HEK293T (cell line): ENCODE measurements at regions not wholly inside any gene's neighbourhood (a gene's known extent, or its start where the extent isn't known, plus 50 kb on each side); places are given as distances from the start of the nearest gene placed in this dataset.

ENCODE experiments used
- CTCF ChIA-PET: fragments of 350-600 bp; formaldehyde crosslinking; extraction: SDS; loops from one replicate; lab custom pipeline; 2021; ENCODE audit warnings: antibody characterized with exemption, inconsistent platforms; lab: Yijun Ruan, JAX
- POLR2A ChIA-PET: fragments of 350-600 bp; formaldehyde crosslinking; extraction: SDS; loops from one replicate; lab custom pipeline; 2020; ENCODE audit warnings: antibody characterized with exemption, inconsistent platforms; lab: Yijun Ruan, JAX
- DNase-seq: peaks from one replicate; pipeline ENCODE4 v3.0.0; 2012; ENCODE audit warnings: mixed read lengths; ENCODE audit errors: extremely low spot score
- ARNT ChIP-seq: fragments of 450-650 bp; IDR thresholded peaks from 2 replicates; pipeline ENCODE4 v1.6.1; 2017; ENCODE audit warnings: mild to moderate bottlenecking
- BHLHE40 ChIP-seq: fragments of 450-650 bp; IDR thresholded peaks from 2 replicates; pipeline ENCODE4 v1.6.1; 2016; ENCODE audit warnings: mild to moderate bottlenecking, moderate library complexity, borderline replicate concordance
- CTBP1 ChIP-seq: fragments of 450-650 bp; IDR thresholded peaks from 2 replicates; pipeline ENCODE4 v1.6.1; 2016; ENCODE audit warnings: borderline replicate concordance
- ELF4 ChIP-seq: fragments of 450-650 bp; IDR thresholded peaks from 2 replicates; pipeline ENCODE4 v1.6.1; 2017; ENCODE audit warnings: antibody characterized with exemption
- FOXA1 ChIP-seq: fragments of 450-650 bp; IDR thresholded peaks from 2 replicates; pipeline ENCODE4 v1.6.1; 2016; ENCODE audit warnings: mild to moderate bottlenecking
- FOXK2 ChIP-seq: fragments of 450-650 bp; IDR thresholded peaks from 2 replicates; pipeline ENCODE4 v1.6.1; 2016; ENCODE audit warnings: mild to moderate bottlenecking
- FOXM1 ChIP-seq: fragments of 450-650 bp; IDR thresholded peaks from 2 replicates; pipeline ENCODE4 v1.6.1; 2017; ENCODE audit warnings: mild to moderate bottlenecking, borderline replicate concordance
- HDGF ChIP-seq: fragments of 450-650 bp; IDR thresholded peaks from 2 replicates; pipeline ENCODE4 v1.6.1; 2017; ENCODE audit warnings: antibody characterized with exemption, borderline replicate concordance
- L3MBTL2 ChIP-seq: fragments of 450-650 bp; conservative IDR thresholded peaks from 2 replicates; pipeline ENCODE4 v1.6.1; 2016; ENCODE audit warnings: mild to moderate bottlenecking
- LEF1 ChIP-seq: fragments of 450-650 bp; IDR thresholded peaks from 2 replicates; pipeline ENCODE4 v1.6.1; 2017; ENCODE audit warnings: mild to moderate bottlenecking, borderline replicate concordance
- NFRKB ChIP-seq: fragments of 450-650 bp; IDR thresholded peaks from 2 replicates; pipeline ENCODE4 v1.6.1; 2016; ENCODE audit warnings: mild to moderate bottlenecking, moderate library complexity
- PKNOX1 ChIP-seq: fragments of 450-650 bp; IDR thresholded peaks from 2 replicates; pipeline ENCODE4 v1.6.1; 2016
- SP1 ChIP-seq: fragments of 450-650 bp; IDR thresholded peaks from 2 replicates; pipeline ENCODE4 v1.6.1; 2017
- SUZ12 ChIP-seq: fragments of 450-650 bp; IDR thresholded peaks from 2 replicates; pipeline ENCODE4 v1.6.1; 2016; ENCODE audit warnings: mild to moderate bottlenecking
- TARDBP ChIP-seq: fragments of 450-650 bp; IDR thresholded peaks from 2 replicates; pipeline ENCODE4 v1.6.1; 2016
- ZNF384 ChIP-seq: fragments of 450-650 bp; IDR thresholded peaks from 2 replicates; pipeline ENCODE4 v1.6.1; 2016

- POLR2A ChIA-PET = no interaction called here
- CTCF ChIA-PET = no interaction called here
- DNase-seq = no peak
- TF ChIP-seq PKNOX1 (no peak), HDGF (no peak), LEF1 (no peak), ARNT (no peak), ZNF384 (no peak), FOXM1 (no peak), FOXK2 (no peak), CTBP1 (no peak), TARDBP (no peak), BHLHE40 (no peak), SUZ12 (no peak), L3MBTL2 (no peak), NFRKB (no peak), SP1 (no peak), FOXA1 (no peak), ELF4 (no peak)
These were observed 73.1 kb upstream of the SLCO3A1 start for GRCh38 chr15:91780387-91780786.

- ChIA-PET CTCF (no interaction called here), POLR2A (no interaction called here)
- no peak for TF ChIP-seq LEF1
- no peak for TF ChIP-seq ZNF384
- no peak for TF ChIP-seq TARDBP
- TF ChIP-seq FOXM1 = no peak
- TF ChIP-seq FOXA1 = no peak
- no peak for TF ChIP-seq SP1
- TF ChIP-seq HDGF = no peak
- TF ChIP-seq ARNT = no peak
- no peak for TF ChIP-seq L3MBTL2
- no peak for TF ChIP-seq SUZ12
- TF ChIP-seq CTBP1 = no peak
- no peak for TF ChIP-seq NFRKB
- no peak for TF ChIP-seq FOXK2
- no peak for TF ChIP-seq ELF4
- TF ChIP-seq BHLHE40 = no peak
- DNase-seq = no peak
These were observed 71.3 kb upstream of the SLCO3A1 start for GRCh38 chr15:91782221-91782620.

DNA sequence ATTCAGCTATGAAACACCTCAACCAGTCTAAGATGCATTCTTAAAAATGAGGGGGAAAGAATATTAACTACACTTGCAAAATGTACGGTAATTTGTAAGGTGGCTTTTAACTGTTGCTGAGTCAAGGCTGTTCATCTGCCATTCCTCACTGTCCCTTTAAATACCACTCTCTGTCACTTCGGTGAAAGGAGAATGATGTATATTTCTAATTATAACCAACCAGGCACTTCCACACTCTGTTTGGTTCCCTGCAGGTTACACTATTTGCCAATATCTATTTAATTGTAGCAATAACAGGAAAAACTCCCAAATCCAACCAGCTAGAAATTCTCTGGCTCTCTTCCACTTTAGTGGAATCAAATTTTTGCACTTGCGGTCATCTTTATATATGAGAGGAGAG is 70.5 kb upstream of the SLCO3A1 start:
- CTCF ChIA-PET = no interaction called here
- TF ChIP-seq HDGF (no peak), NFRKB (no peak), FOXA1 (no peak), FOXK2 (no peak), FOXM1 (no peak), CTBP1 (no peak), TARDBP (no peak), ARNT (no peak), SP1 (no peak), SUZ12 (no peak), ZNF384 (no peak), L3MBTL2 (no peak), LEF1 (no peak), BHLHE40 (no peak), ELF4 (no peak), PKNOX1 (no peak)
- POLR2A ChIA-PET = no interaction called here
- no peak for DNase-seq

GRCh38 chr15:91783451-91783850 is 70.1 kb upstream of the SLCO3A1 start:
- ChIA-PET CTCF (no interaction called here), POLR2A (no interaction called here)
- TF ChIP-seq FOXA1 (no peak), LEF1 (no peak), TARDBP (no peak), FOXK2 (no peak), ARNT (no peak), BHLHE40 (no peak), PKNOX1 (no peak)
- no peak for DNase-seq

- ChIA-PET POLR2A (no interaction called here), CTCF (no interaction called here)
- DNase-seq = no peak
- TF ChIP-seq FOXA1 = no peak
- no peak for TF ChIP-seq ZNF384
- TF ChIP-seq FOXM1 = no peak
- TF ChIP-seq PKNOX1 = no peak
- TF ChIP-seq BHLHE40 = no peak
These were observed 68.4 kb upstream of the SLCO3A1 start for GRCh38 chr15:91784973-91785709.

- DNase-seq = no peak
- ChIA-PET POLR2A (no interaction called here), CTCF (no interaction called here)
- TF ChIP-seq TARDBP = no peak
- no peak for TF ChIP-seq ARNT
- TF ChIP-seq FOXM1 = no peak
- TF ChIP-seq ELF4 = no peak
These were observed 66.3 kb upstream of the SLCO3A1 start for GRCh38 chr15:91787198-91787597.
